Activated CD4-positive, alpha-beta T cell treated with anti-CD3 and anti-CD28 coated beads, Interleukin-2, amount 50 U/mL, for 48 hours (primary cell): ENCODE measurements at regions not wholly inside any gene's neighbourhood (a gene's known extent, or its start where the extent isn't known, plus 50 kb on each side); places are given as distances from the start of the nearest gene placed in this dataset.

Experiments used
- DNase-seq, 2 experiments: peaks; one replicate each; pipeline ENCODE4 v3.0.0-alpha.2; 2020

GRCh38 chr5:92459654-92460053 is 1076.5 kb upstream of the ARRDC3 start:
- DNase-seq: no peak

GRCh38 chr5:92455011-92455410 is 1071.9 kb upstream of the ARRDC3 start:
- DNase-seq: no peak

- no peak for DNase-seq
Measured at GRCh38 chr5:92444888-92445287, 1061.8 kb upstream of the ARRDC3 start.

- DNase-seq: no peak
Measured at GRCh38 chr5:92435781-92436180, 1052.7 kb upstream of the ARRDC3 start.

- no peak for DNase-seq
Measured at GRCh38 chr5:92429646-92430045, 1046.5 kb upstream of the ARRDC3 start.

GRCh38 chr5:92428415-92428814 is 1045.3 kb upstream of the ARRDC3 start:
- DNase-seq: no peak

GRCh38 chr5:92424785-92425426 is 1041.8 kb upstream of the ARRDC3 start:
- DNase-seq: no peak

GRCh38 chr5:92421942-92422341 is 1038.8 kb upstream of the ARRDC3 start:
- no peak for DNase-seq

GRCh38 chr5:92421196-92421595 is 1038.1 kb upstream of the ARRDC3 start:
- no peak for DNase-seq

- no peak for DNase-seq
Measured at GRCh38 chr5:92419261-92419660, 1036.1 kb upstream of the ARRDC3 start.

- DNase-seq: no peak
Measured at GRCh38 chr5:92418341-92418740, 1035.2 kb upstream of the ARRDC3 start.

GRCh38 chr5:92409134-92409533 is 1026.0 kb upstream of the ARRDC3 start:
- no peak for DNase-seq

GRCh38 chr5:92402956-92403702 is 1020.0 kb upstream of the ARRDC3 start:
- no peak for DNase-seq

- no peak for DNase-seq
Measured at GRCh38 chr5:92402045-92402444, 1018.9 kb upstream of the ARRDC3 start.

GRCh38 chr5:92401492-92401891 is 1018.4 kb upstream of the ARRDC3 start:
- no peak for DNase-seq

GRCh38 chr5:92394936-92395335 is 1011.8 kb upstream of the ARRDC3 start:
- no peak for DNase-seq

GRCh38 chr5:92390657-92391056 is 1007.5 kb upstream of the ARRDC3 start:
- DNase-seq: no peak

- no peak for DNase-seq
Measured at GRCh38 chr5:92380069-92380770, 997.1 kb upstream of the ARRDC3 start.

- DNase-seq: no peak
Measured at GRCh38 chr5:92378966-92379611, 996.0 kb upstream of the ARRDC3 start.

GRCh38 chr5:92374859-92375258 is 991.7 kb upstream of the ARRDC3 start:
- no peak for DNase-seq

- no peak for DNase-seq
Measured at GRCh38 chr5:92372766-92373165, 989.6 kb upstream of the ARRDC3 start.

- DNase-seq: no peak
Measured at GRCh38 chr5:92371889-92372235, 988.7 kb upstream of the ARRDC3 start.

- no peak for DNase-seq
Measured at GRCh38 chr5:92371171-92371888, 988.2 kb upstream of the ARRDC3 start.
